HG02763 (cell line): ENCODE measurements at regions not wholly inside any gene's neighbourhood (a gene's known extent, or its start where the extent isn't known, plus 50 kb on each side); places are given as distances from the start of the nearest gene placed in this dataset.
A peak's percentile ranks its signal among the peaks of the same experiment; 100 is the strongest.

ENCODE experiments used
- ATAC-seq: cut with Tn5 transposase; IDR thresholded peaks from one replicate; pipeline ENCODE4 v1.9.1; 2021; ENCODE audit warnings: mild to moderate bottlenecking, moderate library complexity; ENCODE audit not compliant: unreplicated experiment

DNA sequence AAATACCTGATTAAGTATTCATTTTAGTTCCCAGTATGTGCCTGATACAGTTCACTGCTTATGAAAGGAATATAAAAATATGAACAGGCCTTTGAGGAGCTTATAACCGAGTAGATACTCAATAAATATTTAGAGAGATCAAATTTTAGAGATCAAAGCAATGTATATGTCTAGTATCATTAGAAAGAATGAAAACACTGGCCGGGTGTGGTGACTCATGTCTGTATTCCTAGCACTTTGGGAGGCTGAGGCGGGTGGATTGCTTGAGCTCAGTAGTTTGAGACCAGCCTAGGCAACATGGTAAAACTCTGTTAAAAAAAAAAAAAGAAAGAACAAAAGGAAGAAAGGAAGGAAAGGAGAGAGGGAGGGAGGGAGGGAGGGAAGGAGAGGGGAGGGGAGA is 113.2 kb upstream of the EEA1 start:
- ATAC-seq: no peak

- no peak for ATAC-seq
These were observed 113.6 kb upstream of the EEA1 start for GRCh38 chr12:93042684-93043083.

DNA sequence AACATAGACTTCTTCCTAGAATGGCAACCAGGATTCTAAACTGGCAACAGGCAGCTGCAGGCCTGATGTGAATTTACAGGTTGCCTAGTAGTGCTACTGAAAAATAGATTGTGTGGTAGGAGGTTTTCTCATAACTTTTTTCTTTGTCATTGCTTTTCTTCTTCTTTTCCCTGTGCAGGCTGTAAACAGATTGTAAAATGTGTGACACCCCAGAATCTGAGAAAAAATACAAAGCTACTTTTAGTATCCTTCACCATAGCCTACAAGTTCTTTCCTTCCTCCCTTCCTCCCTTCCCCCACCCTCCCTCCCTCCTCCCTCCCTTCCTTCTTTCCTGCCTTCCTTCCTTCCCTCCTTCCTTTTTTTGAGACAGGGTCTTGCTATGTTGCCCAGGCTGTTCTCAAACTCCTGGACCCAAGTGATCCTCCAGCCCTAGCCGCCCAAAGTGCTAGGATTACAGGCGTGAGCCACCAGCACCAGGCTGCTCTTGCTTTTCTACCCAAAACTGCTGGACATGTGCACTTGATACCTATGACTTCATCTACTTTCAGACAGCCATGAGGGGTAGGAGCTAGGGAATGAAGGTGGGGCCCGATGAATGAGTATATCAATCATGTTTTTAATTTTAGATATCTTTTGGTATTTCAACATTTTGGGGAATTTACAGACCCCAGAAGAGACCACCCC is 114.2 kb upstream of the EEA1 start:
- ATAC-seq: no peak

- ATAC-seq: no peak
These were observed 114.7 kb upstream of the EEA1 start for GRCh38 chr12:93043877-93044209.

- ATAC-seq: no peak
These were observed 118.0 kb upstream of the EEA1 start for GRCh38 chr12:93047118-93047517.

- no peak for ATAC-seq
These were observed 119.6 kb upstream of the EEA1 start for GRCh38 chr12:93048656-93049055.

DNA sequence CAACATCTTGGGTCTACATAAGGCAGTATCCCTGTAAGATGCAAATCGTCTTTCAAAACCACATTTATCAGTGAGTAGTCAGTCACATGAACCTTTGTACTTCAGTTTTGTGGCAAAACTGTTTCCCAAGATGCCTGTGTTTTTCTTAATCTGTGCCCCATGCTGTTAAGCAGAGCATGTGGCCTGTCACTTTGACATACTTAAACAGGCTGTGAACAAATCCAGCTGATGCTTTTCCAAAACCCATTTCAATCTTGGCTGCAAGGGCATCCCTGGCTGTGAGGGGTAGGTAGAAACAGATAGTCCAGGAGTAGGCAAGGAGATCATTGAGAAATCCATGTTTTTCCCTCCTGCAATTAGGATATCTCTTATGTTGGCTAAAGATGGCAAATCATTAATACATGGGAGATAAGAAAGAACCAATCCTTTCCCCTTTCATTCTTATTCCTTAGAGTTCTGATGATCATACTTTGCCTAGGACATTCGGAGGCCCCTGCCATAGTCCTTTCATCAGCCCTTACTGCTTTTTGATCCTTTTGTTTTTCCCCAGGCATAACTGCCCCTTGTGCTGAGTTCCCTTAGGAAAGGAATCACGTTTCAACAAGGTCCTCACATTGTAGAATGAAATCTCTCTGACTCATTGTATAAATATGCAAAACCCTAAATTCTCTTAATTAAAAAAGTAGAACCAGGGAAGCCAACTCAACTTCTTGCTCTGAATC is 121.1 kb upstream of the EEA1 start:
- no peak for ATAC-seq

- no peak for ATAC-seq
These were observed 121.6 kb upstream of the EEA1 start for GRCh38 chr12:93050748-93051081.

DNA sequence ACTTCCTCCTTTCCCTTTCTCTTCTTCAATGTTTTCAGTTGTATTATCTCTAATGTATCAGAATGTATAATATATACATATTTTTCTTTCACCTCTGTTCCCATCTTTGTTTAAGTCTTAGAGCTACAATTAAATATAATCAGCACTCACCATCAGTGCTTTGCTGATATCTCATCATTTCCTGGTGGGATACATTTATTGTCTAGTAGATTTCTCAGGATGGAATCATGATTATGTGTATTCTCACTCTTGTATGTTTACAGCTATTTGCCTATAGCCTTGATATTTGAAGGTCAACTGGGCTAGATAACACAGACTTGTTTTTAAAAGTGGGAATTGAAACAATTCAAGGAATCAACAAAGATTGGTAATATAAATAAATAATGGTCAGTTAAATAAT is 124.9 kb upstream of the EEA1 start:
- no peak for ATAC-seq

- no peak for ATAC-seq
These were observed 126.1 kb upstream of the EEA1 start for GRCh38 chr12:93055221-93055620.

GRCh38 chr12:93056971-93057535 is 128.0 kb upstream of the EEA1 start:
- no peak for ATAC-seq

- ATAC-seq: no peak
These were observed 129.2 kb upstream of the EEA1 start for GRCh38 chr12:93058280-93058679.

DNA sequence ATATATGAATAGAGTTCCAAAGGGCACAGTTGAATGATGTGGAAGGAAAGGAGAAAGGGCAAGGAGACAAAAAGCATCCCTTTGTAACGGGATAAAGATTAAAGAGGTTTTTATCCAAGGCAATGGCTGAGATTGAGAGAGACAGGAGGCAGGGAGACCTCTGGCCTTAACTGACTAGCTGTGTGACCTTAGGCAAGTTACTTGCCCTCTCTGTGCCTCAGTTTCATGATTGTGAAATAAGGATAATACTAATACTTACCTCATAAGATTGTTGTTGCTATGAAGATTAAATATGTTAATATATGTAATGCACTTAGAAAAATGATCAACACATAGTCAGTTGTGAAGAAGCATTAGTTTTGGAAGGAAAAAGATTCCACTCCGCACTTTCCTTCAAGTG is 130.2 kb upstream of the EEA1 start:
- ATAC-seq: no peak

DNA sequence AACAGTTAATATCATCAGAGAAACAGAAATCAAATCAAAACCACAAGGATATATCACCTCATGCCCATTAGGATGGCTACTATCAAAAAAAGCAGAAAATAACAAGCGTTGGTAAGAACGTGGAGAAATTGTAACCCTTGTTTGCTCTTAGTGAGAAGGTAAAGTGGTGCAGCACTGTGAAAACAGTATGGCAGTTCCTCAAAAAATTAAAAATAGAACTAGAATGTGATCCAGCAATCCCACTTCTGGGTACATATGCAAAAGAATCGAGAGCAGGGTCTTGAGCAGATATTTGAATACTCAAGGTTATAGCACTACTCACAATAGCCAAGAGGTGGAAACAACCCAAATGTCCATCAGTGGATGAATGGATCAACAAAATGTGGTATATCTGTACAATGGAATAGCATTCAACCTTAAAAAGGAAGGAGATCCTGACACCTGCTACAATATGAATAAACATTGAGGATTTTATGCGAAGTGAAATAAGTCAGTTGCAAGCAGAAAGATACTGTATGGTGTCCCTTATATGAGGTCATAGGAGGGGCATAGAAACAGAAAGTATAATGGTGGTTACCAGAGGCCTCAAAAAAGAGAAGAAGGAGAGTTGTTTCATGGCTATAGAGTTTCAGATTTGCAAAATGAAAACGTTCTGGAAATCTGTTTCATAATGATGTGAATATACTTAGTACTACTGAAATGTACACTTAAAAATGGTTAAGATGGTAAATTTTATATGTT is 131.0 kb upstream of the EEA1 start:
- ATAC-seq: peak; percentile 95

DNA sequence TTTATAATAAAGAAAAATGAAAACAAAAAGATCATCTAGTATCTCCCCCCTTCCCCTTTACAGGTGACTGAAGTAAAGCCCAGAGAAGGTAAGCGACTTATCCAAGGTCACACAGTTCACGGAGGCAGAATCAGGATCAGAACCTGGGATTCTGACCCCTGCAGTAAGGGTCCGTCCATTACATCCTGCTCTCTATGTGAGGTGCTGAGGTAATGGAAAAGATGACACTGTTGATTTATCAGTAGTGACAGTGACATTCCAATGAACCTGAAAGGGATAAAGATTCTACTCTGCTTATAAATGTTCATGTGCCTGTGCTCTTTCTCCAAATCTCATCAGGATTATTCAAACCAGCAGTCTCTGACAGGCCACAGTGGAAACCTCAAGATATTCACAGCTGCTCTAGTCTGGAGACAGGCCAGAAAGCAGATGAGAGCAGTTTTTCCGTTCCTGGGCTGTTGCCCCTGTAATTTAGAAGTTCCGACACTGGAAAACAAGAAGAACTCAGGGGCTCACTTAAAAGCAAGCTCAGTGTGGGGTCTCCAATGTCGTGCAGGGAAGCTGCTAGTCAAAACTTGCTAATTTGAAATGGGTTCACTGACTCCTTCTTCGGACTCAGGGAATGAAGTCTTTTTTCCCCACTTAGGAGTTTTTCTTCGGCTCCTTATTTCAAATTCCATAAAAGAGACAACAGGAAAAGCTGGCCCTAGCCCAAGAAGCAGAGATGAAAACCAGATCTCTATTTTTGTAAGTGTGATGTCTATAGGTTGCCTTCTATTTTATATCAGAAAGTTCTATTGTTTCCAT is 131.8 kb upstream of the EEA1 start:
- ATAC-seq: peak; percentile 27

DNA sequence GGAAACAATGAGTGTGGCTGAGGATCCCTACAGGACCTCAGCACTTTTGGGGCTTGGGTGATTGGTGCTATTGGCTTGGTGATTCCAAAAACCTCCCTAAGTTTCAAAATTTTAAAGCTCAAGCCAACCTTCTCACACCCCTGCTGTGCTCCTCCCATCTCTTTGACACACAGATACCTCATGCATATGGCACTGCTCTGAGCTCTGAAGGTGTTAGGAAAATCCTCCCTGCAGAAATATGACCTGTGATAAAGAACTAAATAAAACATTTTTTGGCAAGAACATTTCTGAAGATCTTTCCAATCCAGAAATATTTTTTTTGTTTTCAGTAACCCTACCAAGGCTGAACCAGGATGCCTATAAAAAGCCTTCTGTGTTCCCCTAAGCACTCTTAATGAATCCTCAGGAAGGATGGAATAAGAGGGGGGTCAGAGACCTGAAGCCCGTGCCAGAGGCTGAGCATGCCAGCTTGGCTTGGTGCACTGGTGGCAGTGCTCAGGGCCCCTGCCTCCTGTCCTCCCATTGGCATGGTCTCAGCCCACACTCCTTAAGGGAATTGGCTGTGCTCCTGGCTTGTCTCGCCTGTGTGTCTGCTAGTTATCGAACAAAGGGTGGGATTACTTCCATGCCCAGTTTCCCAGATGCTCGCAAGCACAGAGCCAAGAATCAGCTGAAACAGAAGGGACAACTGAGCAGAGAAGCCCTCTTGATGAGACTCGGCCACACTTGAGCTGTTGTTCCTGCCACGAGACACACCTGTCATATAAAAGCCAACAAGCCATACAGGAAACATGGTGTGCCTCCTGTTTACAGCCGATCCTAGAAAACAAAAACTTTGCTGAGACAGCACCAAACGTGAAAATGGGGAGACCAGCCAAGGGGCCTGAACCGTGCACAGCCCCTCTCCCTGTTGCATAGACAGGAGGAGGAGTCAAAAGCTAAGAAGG is 132.7 kb upstream of the EEA1 start:
- no peak for ATAC-seq

DNA sequence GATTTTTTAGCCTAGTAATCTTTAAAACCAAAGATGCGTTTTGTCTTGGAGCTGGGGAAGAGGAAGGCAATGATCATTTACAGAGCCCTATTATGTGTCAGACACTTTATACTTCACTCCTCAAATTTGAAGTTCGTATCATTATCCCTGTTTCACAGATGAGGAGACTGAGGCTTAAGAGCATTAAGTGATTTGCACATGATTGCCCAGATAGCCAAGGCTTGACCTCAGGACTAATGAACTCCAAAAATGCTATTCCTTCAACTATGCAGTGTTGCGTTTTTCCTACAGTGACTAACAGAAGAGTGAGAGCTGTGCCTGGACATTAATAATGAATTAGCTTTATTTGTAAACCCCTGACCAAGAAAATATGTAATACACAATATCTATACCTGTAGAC is 136.8 kb upstream of the EEA1 start:
- no peak for ATAC-seq

DNA sequence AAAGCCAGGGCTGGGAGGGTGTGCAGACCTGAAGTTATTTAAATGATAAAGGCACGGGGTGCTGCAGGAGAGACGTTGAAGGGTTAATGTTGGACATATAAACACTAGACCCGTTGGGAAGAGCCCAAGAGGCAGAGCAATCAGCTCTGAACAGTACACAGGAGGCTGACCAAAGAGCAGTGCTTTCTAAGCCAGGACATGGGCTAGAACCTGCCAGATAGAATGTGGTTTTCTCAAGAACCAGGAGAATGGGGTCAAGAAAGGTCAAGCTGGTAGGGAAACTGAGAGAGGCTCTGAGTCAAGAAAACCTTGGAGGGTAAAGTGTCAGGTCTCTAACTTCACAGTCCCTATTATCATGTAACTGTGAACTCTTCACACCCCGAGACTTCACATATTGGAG is 143.2 kb upstream of the EEA1 start:
- ATAC-seq: no peak

DNA sequence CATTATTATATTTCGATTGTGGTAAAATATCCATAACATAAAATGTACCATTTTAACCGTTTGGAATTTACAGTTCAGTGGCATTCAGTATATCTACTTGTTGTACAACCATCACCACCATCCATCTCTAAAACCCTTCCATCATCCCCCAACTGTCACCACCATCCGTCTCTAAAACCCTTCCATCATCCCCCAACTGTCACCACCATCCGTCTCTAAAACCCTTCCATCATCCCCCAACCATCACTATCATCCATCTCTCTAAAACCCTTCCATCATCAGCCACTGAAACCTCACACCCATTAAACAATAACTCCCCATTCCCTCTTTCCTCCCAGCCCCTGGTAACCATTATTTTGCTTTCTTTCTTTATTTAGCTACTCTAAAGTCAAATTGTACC is 144.2 kb upstream of the EEA1 start:
- ATAC-seq: no peak

DNA sequence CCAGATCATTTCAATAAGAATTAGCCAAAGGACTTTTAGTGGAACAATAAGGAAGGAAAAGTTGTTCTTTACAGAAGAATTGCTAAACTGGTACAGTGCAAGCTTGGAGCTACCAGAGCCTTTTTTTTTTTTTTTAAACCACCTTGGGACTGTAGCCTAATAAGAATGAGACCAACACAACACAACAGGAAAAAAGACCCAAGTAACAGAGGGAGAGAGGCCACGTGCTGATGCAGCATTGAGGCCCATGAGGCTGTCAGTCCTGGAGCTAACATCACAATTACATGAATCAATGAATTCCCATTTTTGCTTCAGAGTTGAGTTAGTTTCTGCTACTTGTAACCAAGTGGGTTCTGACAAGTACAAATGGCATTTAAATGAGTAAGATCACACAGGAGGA is 149.0 kb upstream of the EEA1 start:
- no peak for ATAC-seq
